ENCODE measurements at regions not wholly inside any gene's neighbourhood (a gene's known extent, or its start where the extent isn't known, plus 50 kb on each side); places are given as distances from the start of the nearest gene placed in this dataset.
"Not testable (repeated sequence)": the region's sequence is repeated elsewhere in the genome, so short reads cannot be mapped to it uniquely, and the experiment has no call there.

DNA sequence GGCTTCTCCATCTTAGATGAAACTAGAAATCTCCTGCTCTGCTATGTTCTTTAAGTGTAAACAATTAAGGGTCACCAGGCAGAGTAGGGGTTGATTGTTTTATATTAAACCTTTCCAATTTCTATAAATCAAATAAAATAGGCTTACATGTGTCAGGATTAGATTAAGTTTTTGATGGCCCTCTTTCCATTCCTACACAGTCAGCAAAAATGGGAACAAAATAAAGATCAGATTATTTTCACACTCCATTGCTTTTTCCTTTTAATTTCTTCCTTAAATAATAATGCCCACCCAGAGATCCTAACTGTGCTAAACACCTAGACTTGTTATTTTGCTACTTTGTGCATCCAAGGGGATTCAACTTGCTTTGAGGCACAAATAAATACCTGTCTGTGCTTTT is 381.4 kb upstream of the MAGEB16 start:
- no peak for DNase-seq

DNA sequence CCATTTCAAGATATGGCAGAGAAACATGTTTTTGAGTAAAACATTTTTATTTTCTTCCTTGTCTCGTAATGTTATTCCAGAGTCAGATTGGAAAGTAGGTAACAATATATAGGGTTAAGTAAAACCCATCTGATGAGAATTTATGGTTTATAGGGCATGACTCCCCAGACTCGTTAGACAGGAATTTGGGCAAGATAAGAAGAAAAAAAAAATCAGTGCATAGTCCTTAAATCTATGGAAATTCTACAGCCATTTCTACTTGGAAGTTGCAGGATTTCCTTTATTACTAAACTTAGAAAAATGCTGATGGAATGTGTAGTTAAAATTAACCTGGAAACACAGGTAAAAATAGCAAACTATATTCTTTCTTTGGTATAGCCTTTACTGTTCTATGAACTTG is 366.1 kb upstream of the MAGEB16 start:
- DNase-seq: no peak

- DNase-seq: no peak
These were observed 359.0 kb upstream of the MAGEB16 start for GRCh38 chrX:35439034-35439660.

DNA sequence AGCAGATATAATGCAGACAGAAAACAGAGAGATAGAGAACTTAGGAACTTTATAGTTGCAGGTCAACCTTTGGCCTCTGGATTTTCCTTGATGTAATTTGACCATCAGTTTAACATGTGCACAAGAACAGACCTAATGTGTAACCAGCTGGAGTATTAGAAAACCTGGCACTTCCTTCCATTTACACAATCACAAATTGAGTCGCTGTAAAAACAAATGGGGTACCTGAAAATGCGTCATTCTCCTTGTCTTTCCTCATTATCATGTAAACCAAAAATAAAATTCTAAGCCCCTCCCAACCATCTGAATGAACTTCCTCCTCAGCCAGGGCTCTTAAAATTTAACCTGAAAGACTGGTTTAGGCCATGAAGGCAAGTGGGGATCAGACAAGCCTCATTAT is 358.4 kb upstream of the MAGEB16 start:
- DNase-seq: no peak

DNA sequence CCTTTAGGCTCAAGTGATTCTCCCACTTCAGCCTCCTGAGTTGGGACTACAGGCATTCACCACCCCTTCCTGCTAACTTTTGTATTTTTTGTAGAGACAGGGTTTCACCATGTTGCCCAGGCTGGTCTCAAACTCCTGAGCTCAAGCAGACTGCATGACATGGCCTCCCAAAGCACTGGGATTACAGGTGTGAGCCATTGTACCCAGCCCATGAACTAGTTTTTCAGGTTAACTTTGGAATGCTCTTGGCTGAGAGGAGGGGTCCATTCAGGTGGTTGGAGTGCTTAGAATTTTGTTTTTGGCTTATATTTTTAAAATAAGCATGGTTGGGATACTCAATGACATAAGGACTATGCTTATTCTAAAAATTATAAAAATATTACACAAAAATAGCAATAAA is 355.7 kb upstream of the MAGEB16 start:
- DNase-seq: no peak

DNA sequence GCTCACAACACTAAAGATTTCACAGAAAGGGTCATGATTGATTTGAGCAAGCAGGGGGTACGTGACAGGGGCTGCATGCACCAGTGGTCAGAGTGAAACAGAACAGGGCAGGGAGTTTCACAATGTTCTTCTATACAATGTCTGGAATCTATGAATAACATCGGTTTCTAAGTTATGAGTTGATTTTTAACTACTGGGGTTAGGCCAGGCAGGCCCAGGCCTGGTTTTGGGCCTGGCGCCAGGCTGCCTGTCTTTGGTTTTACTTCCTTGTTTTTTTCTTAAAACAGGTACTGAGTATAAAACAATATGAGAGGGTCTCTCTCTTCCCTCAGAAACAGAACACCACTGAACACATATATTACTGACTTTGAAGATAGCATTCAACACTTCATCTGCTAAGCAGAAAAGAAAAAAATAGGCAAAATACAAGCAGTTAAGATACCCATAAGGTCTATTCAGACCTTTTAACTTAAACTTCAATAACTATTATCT is 355.0 kb upstream of the MAGEB16 start:
- DNase-seq: not testable (repeated sequence)

GRCh38 chrX:35444671-35445355 is 353.3 kb upstream of the MAGEB16 start:
- no peak for DNase-seq

- DNase-seq: no peak
These were observed 352.2 kb upstream of the MAGEB16 start for GRCh38 chrX:35445912-35446311.

DNA sequence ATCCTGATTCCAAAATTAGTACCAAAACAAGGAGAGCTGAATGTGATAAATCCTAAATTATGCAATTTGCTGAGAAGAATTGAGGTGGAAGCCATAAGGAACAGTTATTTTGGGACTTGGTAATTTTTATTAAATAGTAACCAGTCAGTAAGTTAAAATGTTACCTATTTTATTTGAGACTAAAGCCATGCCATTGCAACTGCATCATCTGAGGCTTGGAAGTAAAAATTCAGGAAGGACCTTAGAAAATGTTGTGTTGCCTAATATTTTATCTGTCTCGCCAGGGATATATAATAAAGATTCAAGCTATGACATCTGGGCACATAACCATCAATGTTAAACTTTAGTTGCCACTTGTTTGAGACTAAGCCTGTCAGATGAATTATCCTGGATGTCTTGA is 341.3 kb upstream of the MAGEB16 start:
- no peak for DNase-seq

GRCh38 chrX:35458142-35458541 is 340.0 kb upstream of the MAGEB16 start:
- DNase-seq: no peak

GRCh38 chrX:35461164-35461563 is 337.0 kb upstream of the MAGEB16 start:
- DNase-seq: no peak

DNA sequence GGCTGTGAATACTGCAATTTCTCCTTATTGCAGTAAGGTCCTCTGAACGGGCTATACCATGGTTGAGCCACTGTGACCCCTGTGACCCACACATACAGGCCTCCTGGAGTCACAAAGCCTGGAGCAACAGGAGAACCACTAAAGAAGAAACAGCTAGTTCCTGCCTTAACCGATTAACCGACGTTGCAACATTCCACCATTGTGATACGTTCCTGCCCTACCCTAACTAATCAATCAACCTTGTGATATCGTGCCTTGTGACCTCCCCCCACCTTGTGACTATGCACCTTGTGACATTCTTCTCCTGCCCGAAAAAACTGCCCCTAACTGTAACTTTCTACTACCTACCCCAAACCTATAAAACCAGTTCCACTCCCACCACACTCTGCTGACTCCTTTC is 301.5 kb upstream of the MAGEB16 start:
- not testable (repeated sequence) for DNase-seq

DNA sequence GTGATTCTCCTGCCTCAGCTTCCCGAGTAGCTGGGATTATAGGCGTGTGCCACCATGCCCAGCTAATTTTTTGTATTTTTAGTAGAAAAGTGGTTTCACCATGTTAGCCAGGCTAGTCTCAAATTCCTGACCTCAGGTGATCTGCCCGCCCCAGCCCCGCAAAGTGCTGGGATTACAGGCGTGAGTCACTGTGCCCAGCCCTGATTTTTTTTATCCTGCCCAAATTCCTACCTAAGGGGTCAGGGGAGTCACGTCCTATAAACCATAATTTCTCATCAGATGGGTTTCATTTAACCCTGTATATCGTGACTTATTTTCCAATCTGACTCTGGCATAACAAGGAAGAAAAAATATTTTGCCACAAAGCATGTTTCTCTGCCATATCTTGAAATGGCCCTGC is 300.7 kb upstream of the MAGEB16 start:
- DNase-seq: not testable (repeated sequence)

GRCh38 chrX:35499071-35499862 is 298.9 kb upstream of the MAGEB16 start:
- DNase-seq: no peak

DNA sequence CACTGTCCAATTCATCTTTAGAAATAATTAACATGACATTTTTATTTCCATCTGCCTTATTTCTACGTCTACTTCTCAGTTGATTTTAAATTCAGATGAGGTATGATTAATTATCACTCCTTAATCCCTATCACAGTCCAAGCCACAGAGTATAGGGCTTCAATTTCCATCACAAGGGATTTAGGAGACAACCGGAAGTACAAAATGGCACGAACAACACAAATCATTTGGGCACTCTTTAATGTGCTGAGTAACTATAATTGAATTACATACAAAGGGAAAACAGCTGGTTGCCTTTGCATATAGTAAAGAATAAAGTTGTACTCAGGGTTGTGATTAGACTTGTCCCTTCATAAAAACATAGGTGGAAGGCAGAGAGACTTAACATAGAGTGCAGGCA is 290.4 kb upstream of the MAGEB16 start:
- DNase-seq: no peak

DNA sequence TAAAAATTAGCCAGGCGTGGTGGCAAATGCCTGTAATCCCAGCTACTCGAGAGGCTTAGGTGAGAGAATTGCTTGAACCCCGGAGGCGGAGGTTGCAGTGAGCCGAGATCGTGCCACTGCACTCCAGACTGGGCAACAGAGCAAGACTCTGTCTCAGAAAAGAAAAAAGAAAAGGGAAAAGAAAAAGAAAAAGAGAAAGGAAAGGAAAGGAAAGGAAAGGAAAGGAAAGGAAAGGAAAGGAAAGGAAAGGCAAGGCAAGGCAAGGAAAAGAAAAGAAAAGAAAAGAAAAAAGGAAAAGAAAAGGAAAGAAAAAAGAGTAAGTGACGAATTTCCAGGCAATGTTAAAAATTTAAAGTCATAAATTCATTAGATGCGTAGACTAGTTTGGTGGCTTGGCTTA is 250.1 kb upstream of the MAGEB16 start:
- DNase-seq: not testable (repeated sequence)

DNA sequence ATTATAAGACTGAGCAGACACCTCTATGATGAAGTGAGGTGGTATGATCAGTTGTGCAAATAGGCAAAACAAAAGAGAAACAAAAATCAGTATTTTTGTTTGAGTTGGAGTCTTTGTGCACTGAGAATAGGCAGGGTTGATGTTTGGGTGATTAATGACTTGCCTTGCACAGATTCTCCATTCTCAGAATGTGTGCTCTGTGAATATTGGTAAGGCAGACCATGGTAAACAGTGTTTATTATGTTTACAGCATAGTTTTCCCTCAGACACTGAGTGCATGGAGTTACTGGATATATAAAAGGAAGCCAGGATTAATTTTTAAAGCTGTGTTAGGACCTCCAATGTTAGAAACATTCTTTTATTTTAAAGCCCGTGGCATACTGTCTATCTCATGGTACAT is 240.2 kb upstream of the MAGEB16 start:
- DNase-seq: no peak

- no peak for DNase-seq
These were observed 236.2 kb upstream of the MAGEB16 start for GRCh38 chrX:35561985-35562384.

- DNase-seq: no peak
These were observed 235.7 kb upstream of the MAGEB16 start for GRCh38 chrX:35562395-35562794.

DNA sequence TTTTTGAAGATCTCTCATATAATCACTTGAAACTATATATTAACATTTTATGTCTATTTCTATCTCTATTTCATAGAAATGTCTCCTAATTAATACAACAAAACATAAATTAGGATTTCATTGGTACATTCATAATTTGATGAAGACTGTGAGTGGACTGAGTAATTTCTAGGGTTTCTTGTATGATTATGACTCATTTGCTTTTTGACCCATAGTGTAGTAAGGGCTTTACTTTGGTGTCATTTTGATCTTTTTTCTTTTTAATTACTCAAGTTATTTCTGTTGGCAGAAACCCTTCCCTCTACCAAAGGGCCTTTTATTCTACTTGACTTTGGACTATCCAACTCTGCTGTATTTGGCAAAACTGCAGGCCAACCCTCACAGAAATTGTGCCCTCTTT is 207.9 kb upstream of the MAGEB16 start:
- DNase-seq: no peak

GRCh38 chrX:35611562-35611961 is 186.6 kb upstream of the MAGEB16 start:
- DNase-seq: not testable (repeated sequence)

GRCh38 chrX:35617836-35618235 is 180.3 kb upstream of the MAGEB16 start:
- no peak for DNase-seq

DNA sequence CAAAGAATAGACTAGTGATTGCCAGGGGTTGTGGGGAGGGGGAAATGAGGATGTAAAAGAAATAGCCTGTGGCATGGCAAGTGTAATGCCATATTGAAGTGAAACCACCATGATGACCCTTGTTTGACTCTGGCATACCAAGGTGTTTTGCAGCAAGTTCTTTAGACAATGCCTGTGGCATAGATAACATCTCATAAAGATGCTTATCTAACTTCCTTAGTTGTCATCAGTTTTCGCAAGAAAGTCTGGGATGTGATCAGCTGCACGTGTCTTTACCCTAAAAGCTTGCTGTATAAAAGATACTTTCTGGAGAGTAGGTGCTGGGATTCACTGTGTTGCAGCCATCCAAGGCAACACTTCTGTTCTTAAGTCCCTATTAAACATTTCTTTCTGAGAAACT is 176.1 kb upstream of the MAGEB16 start:
- DNase-seq: no peak

DNA sequence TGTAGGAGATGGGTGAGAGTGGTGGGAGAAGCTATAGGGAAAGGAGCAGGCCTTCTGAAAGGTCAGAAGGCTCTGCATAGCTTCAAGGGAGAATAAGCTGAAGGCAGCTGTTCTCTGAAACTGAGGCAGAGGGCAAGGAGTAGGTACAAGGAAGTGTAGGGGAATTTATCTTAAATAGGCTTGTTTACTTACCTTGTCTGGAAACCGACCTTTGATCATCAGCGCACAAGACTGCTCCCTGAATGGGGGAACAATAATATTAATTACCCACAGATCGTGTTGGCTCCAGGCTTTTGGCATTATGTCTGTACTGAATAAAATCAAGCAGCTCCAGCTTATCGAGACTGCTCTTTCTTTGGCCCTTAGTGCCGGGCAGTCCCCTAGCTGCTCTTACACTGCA is 175.5 kb upstream of the MAGEB16 start:
- DNase-seq: no peak

Data from Kasumi-1 (cell line).